ENCODE measurements at regions not wholly inside any gene's neighbourhood (a gene's known extent, or its start where the extent isn't known, plus 50 kb on each side); places are given as distances from the start of the nearest gene placed in this dataset.
A peak's percentile ranks its signal among the peaks of the same experiment; 100 is the strongest.

DNA sequence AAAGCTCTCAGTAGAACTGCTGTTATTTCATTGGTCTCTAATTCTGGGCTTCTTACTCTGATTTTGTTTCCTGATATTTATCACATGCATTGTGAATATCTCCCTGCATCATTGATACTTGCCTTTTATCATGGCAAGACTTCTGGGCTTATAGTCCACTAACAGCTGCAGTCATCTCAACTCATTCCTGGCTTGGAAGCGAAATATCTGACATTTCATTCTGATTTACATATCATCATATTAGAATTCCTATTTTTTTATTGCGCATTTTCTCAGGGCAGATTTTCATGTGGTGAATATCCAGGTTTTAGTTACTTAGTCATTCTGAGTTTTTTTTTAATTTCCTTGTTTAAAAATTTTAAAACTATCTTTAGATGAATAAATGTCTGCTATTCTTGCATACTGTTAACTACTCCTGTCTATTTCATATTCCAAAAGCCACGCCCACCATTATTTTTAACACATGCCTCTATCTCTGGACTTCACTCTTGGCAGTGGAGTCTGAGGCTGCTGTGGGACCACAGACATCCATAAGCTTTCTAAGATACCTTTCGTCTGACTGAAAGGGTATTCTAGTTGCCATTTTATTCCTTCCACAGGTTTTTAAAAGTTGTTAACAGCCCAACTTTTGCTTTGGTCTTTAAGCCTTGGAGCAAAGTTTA, 164.5 kb downstream of the IRS1 start:
- DNase-seq (no peak), ATAC-seq (ENCODE audit: poor library complexity) (peak; percentile 77)
- intact Hi-C loops (cut with DNase I), result no loop called here

DNA sequence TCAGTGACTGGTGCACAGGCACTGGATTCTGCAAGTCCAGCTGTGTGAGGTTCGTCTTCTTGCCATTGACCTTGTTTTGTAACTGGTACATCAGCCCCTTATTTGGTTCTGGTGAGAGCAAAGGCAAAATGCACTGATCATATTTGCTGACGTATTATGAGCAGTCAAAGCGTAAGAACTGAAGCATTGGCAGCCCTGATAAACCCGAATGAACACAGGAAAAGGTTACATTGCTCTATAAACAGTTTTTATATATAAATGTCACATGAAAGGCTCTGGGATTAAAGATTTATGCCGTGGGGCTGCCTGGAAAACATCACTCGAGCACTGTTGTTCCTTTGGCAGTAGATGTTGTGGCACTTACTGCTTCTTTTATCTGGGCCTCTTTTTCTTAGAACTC, 167.9 kb downstream of the IRS1 start:
- intact Hi-C loops (cut with DNase I), result no loop called here
- ATAC-seq (ENCODE audit: poor library complexity) (peak; percentile 66), DNase-seq (no peak)

- intact Hi-C loops (cut with DNase I), result no loop called here
- DNase-seq (no peak), ATAC-seq (ENCODE audit: poor library complexity) (no peak)
These were observed 168.4 kb downstream of the IRS1 start for GRCh38 chr2:226631187-226631586.

GRCh38 chr2:226625946-226626345, 173.7 kb downstream of the IRS1 start:
- ATAC-seq (ENCODE audit: poor library complexity) (no peak), DNase-seq (no peak)
- intact Hi-C loops (cut with DNase I), result no loop called here

- ATAC-seq (ENCODE audit: poor library complexity) (no peak), DNase-seq (no peak)
- intact Hi-C loops (cut with DNase I), result no loop called here
These were observed 175.8 kb downstream of the IRS1 start for GRCh38 chr2:226623587-226624368.

GRCh38 chr2:226622484-226622883, 177.1 kb downstream of the IRS1 start:
- intact Hi-C loops (cut with DNase I), result no loop called here
- no peak for DNase-seq
- ATAC-seq (ENCODE audit: poor library complexity), result no peak

DNA sequence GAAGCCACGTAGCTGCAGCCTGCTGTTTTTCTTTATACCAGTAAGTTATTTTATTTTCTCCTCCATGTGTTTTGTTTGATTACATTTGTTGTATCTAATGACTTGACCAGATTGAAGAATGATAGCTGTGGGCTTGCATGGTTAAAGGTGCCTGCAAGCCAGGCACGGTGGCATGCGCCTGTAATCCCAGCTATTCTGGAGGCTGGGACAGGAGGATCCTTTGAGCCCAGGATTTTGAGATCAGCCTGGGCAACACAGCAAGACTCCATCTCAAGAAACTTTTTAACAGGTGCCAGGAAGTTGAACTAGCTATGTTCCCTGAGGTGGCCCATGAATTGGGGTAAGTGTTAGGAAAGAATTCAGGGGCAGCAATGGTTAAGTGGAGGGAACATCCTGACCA, 179.4 kb downstream of the IRS1 start:
- intact Hi-C loops (cut with DNase I), result no loop called here
- no peak for ATAC-seq (ENCODE audit: poor library complexity)
- DNase-seq, result no peak

DNA sequence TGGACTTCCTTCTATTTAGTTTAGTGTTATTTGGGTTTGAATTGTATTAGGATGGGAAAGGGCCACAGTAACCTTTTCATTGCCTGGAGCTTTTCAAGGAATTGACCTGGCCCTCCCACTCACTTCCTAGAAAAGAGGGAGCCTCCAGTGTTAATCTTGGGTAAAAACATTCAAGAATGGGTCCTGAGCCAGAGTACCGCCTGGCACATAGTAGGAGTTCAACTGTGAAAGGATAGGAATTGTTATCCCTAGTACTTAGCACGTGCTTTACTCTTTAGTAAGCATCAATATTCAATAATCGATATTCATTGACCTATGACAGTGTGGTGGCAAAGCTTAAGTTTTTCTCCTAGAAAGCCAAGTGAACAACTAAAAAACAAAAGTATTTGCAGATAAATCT, 179.9 kb downstream of the IRS1 start:
- ATAC-seq (ENCODE audit: poor library complexity), result no peak
- intact Hi-C loops (cut with DNase I), result no loop called here
- DNase-seq, result no peak

DNA sequence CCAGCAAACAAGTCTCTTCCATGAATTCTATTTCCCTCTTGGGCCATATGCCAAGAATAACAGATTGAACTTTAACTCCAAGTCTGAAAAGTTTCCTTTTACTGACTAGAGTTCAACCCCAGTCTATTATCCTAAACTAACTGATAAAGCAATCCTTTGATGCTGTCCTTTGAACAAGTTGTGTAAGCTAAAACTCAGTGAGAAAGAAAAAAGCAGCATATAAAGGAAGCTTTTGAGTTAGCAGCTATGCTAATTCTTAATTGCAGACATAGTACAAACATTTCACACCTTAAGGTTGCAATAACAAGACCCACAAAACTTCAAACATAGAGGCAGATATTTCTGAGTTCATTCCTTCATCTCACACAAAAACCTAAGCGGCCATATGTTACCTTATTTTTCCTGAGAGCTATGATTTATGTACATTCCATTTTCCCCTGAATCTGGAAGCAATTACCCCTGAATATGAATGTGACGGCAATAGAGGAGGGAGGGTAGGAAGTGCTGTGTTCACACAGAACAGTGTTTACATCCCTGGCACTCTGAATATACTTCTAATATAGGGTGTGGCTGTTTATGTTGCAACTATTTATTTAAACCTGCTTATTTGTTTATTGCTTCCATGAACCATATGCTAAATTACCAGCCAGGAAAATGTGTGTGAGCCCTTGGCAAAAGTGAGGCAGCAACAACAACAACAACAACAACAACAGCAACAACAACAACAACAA, 180.6 kb downstream of the IRS1 start:
- no peak for ATAC-seq (ENCODE audit: poor library complexity)
- DNase-seq, result no peak
- intact Hi-C loops (cut with DNase I), result no loop called here

- ATAC-seq (ENCODE audit: poor library complexity) (no peak), DNase-seq (no peak)
- intact Hi-C loops (cut with DNase I), result no loop called here
These were observed 181.1 kb downstream of the IRS1 start for GRCh38 chr2:226618544-226618874.

DNA sequence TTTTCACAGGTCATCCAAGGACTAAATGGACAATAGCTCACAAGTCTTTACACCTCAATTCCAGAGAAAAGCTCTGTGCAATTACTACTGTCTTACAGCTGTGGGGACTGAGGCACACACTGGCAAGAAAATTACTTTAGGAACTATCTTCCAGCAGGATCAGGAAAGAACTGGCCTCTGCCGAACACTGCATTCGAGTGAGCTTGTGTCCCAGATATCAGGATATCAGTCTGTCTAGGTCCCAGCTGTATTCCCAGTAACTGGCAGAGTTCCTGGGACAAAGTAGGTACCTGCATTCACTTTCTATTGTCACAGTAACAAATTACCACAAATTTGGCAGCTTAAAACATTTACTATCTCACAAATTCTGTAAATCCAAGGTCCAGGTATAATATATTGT, 183.7 kb downstream of the IRS1 start:
- intact Hi-C loops (cut with DNase I), result no loop called here
- no peak for ATAC-seq (ENCODE audit: poor library complexity)

GRCh38 chr2:226611944-226612318, 187.7 kb downstream of the IRS1 start:
- no peak for DNase-seq
- intact Hi-C loops (cut with DNase I), result no loop called here
- ATAC-seq (ENCODE audit: poor library complexity), result no peak

More for the DNA sequence above, 183.7 kb downstream of the IRS1 start:
- no peak for DNase-seq

DNA sequence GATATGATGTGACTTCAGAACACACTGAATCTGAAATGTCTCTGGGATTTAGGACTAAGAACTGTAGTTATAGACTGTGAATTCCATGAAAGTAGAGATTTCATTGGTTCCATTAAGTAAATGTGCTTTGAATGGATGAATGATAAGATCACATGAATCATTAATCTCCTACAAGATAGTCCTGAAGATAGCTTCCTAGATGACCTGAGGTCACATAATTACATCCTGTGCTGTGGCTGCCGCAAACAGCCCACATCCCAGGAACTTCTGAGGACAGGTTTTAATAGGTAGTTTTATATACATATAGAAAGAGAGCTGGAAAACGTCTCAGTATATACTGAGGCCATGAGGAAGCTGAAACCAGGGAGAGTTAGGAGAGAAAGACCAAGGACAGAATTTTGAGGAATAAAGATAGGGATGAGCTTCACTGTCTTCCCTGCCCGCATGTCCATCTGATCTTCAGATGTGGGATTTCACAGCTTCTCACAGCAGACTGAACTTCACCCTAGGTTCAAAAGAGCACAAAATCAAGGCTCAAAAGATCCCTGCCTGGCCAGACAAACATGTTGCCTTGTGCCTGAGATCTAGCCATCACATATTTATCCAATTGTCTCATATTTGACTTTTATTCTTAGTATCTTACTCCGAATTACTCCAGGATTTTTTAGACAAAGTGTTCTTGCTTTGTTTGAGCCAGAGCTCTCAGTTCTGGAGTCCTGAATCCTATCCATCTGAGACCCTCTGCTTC, 188.2 kb downstream of the IRS1 start:
- DNase-seq, result no peak
- intact Hi-C loops (cut with DNase I), result no loop called here
- no peak for ATAC-seq (ENCODE audit: poor library complexity)

DNA sequence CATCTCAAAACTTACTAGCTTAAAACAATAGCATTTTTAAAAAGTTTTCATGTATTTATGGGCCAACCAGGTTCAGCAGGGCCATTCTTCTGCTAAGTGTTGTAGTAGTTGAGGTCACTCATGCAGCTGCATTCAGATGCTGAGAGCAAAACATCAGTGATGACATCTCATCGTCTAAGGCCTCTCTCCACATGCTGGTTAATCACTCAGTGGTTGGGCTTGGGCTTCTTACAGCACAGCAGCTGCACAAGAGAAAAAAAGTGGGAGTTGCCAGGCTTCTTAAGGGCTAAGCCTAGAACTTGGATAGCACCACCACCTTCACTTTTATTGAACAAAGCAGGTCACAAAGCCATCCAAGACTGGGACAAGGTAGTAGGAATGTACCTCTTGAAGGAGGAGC, 190.3 kb downstream of the IRS1 start:
- intact Hi-C loops (cut with DNase I), result no loop called here

GRCh38 chr2:226608451-226608850, 191.2 kb downstream of the IRS1 start:
- intact Hi-C loops (cut with DNase I), result no loop called here
- ATAC-seq (ENCODE audit: poor library complexity) (no peak), DNase-seq (no peak)

More for the DNA sequence above, 190.3 kb downstream of the IRS1 start:
- no peak for DNase-seq
- no peak for ATAC-seq (ENCODE audit: poor library complexity)

GRCh38 chr2:226607379-226607778, 192.2 kb downstream of the IRS1 start:
- no peak for DNase-seq
- ATAC-seq (ENCODE audit: poor library complexity), result no peak
- intact Hi-C loops (cut with DNase I), result no loop called here

DNA sequence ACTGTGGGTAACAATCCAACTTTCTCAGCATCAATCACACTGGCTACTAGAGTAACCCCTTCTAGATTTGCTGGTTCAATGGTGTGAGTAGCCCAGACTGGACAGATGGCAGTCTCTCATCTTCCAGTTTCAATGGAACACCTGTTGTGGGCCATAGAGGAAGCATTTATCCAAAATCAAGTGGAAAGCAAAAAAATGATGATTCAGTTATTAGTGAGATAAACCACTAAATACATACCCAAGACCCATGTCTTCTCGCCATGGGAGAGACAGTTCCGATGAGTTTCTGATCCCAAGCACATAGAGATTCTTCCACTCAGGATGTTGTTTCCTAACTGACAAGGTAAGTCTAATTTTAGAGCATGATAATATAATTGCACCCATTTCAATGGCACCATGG, 194.0 kb downstream of the IRS1 start:
- DNase-seq (no peak), ATAC-seq (ENCODE audit: poor library complexity) (no peak)
- intact Hi-C loops (cut with DNase I), result no loop called here

GRCh38 chr2:226603606-226604005, 196.0 kb downstream of the IRS1 start:
- ATAC-seq (ENCODE audit: poor library complexity), result no peak
- intact Hi-C loops (cut with DNase I), result no loop called here
- DNase-seq, result no peak

DNA sequence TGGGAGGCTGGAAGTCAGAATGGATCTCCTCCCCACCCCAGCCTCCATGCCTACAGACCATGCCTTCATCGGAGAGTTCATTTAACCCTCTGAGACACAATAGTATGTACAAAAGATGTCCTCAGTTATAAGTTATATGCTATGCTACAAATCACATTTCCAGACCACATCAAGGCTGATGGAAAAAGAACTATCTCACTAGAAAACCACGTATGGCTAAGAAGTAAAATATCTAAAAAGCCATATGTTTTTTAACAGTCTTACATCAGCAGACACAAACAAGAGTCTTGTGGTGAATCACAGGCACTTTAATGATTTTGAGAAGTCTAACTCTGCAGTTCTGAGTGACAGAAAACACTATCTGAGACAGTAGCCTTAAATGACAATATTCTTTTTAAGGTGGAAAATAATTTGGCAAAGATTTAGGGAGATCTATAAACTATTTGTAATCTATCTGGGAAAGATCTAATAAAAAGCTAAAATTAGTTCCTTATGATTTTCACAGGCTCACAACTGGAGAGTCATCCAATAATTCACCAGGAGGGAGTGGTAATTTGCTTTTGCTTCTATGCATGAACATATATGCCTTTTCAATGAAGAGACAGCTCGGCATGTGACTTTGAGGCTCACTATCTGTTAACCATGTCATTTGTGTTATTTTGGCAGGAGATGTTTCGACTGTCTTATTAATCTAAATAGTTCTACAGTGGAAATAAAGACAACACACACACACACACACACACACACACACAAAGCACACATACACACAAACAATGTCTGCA, 197.5 kb downstream of the IRS1 start:
- intact Hi-C loops (cut with DNase I), result no loop called here
- DNase-seq, result no peak
- ATAC-seq (ENCODE audit: poor library complexity), result no peak

All from Right ventricle myocardium superior (tissue), 1 donor.